ENCODE measurements at regions not wholly inside any gene's neighbourhood (a gene's known extent, or its start where the extent isn't known, plus 50 kb on each side); places are given as distances from the start of the nearest gene placed in this dataset.

- WGBS (ENCODE audit: low lambda C conversion rate) = 30% methylated on average over 3 of the region's 3 CpGs
- POLR2A ChIA-PET = no interaction called here
- Histone ChIP-seq H3K4me2 (no peak overlapping the region), H3K27ac (ENCODE audit: low read depth in 2 of 2, low read length in 1 of 2) (no peak overlapping the region), H3K36me3 (replicated peaks in 1 of 2; ENCODE audit: control insufficient read depth in 1 of 2, insufficient read depth in 2 of 2, low read length in 1 of 2) (no peaks in the 10 kb centered on the region), H4K20me1 (ENCODE audit: insufficient read depth) (no peaks in the 10 kb centered on the region), H3F3A (replicated peaks; ENCODE audit: insufficient read depth) (no peaks in the 10 kb centered on the region), H3K9me3 (no peaks in the 10 kb centered on the region), H2AFZ (ENCODE audit: low read depth) (no peak overlapping the region), H3K9ac (no peak overlapping the region), H3K79me2 (ENCODE audit: insufficient read depth) (no peaks in the 10 kb centered on the region), H3K27me3 (ENCODE audit: insufficient read depth) (no peaks in the 10 kb centered on the region), H3K4me1 (ENCODE audit: control insufficient read depth in 1 of 2, insufficient read depth in 2 of 2, low read depth in 1 of 2, low read length in 1 of 2) (no peaks in the 10 kb centered on the region), H3K9me2 (no peaks in the 10 kb centered on the region), H3K4me3 (ENCODE audit: low read depth in 2 of 2, low read length in 1 of 2) (no peak overlapping the region)
- TF ChIP-seq TCF12 (IDR thresholded peaks at IDR 0.05) = no peak
- TF ChIP-seq REST (IDR thresholded peaks at IDR 0.05; ENCODE audit: low read depth, low read length) = no peak
- TF ChIP-seq RAD21 (IDR thresholded peaks at IDR 0.05; ENCODE audit: low read length) = peak; percentile 32
- CTCF ChIA-PET = no interaction called here
- no peak for DNase-seq
These were observed 293.7 kb downstream of the PCDH17 start for GRCh38 chr13:57925250-57925649.

DNA sequence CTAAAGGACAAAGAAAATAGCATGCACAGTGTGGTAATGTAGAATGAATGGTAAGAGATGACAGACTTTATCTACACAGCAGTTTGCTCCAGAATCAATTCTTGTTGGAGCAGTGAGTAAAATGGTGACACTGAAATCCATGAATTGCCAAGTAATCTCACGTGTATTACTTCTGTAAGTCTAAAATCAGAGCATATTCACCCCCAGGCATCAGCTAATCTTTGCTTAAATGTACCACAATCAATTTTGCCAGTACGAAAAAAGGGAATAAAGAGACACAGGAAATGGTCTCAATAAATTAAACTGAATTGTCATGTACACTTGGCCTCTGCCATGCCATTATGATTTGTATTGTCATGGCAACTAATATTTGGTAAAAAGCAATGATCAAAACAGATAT is 294.2 kb downstream of the PCDH17 start:
- no peak for DNase-seq
- H3K79me2 ChIP-seq (ENCODE audit: insufficient read depth) = no peaks in the 10 kb centered on the region
- H3K27me3 ChIP-seq (ENCODE audit: insufficient read depth) = no peaks in the 10 kb centered on the region
- no peak overlapping the region for H3K9ac ChIP-seq
- H3F3A ChIP-seq (replicated peaks; ENCODE audit: insufficient read depth) = no peaks in the 10 kb centered on the region
- H2AFZ ChIP-seq (ENCODE audit: low read depth) = no peak overlapping the region
- WGBS (ENCODE audit: low lambda C conversion rate) = 25% methylated on average over 2 of the region's 2 CpGs
- no peaks in the 10 kb centered on the region for H3K4me1 ChIP-seq (ENCODE audit: control insufficient read depth in 1 of 2, insufficient read depth in 2 of 2, low read depth in 1 of 2, low read length in 1 of 2)
- no peak overlapping the region for H3K4me2 ChIP-seq
- POLR2A ChIA-PET = no interaction called here
- H4K20me1 ChIP-seq (ENCODE audit: insufficient read depth) = no peaks in the 10 kb centered on the region
- H3K9me3 ChIP-seq = no peaks in the 10 kb centered on the region
- no peaks in the 10 kb centered on the region for H3K9me2 ChIP-seq
- no peak overlapping the region for H3K27ac ChIP-seq (ENCODE audit: low read depth in 2 of 2, low read length in 1 of 2)
- CTCF ChIA-PET = no interaction called here
- no peaks in the 10 kb centered on the region for H3K36me3 ChIP-seq (replicated peaks in 1 of 2; ENCODE audit: control insufficient read depth in 1 of 2, insufficient read depth in 2 of 2, low read length in 1 of 2)
- no peak overlapping the region for H3K4me3 ChIP-seq (ENCODE audit: low read depth in 2 of 2, low read length in 1 of 2)
- TF ChIP-seq REST (IDR thresholded peaks at IDR 0.05; ENCODE audit: low read depth, low read length) (no peak), GABPA (IDR thresholded peaks at IDR 0.05; ENCODE audit: low read depth) (no peak), ZBTB33 (IDR thresholded peaks at IDR 0.05; ENCODE audit: borderline replicate concordance, low read depth) (no peak), MEF2A (IDR thresholded peaks at IDR 0.05; ENCODE audit: borderline replicate concordance, low read depth) (no peak), NRF1 (IDR thresholded peaks at IDR 0.05; ENCODE audit: low read depth, low read length) (no peak), FOXJ3 (CRISPR knock-in tag; IDR thresholded peaks at IDR 0.05) (no peak), YY1 (IDR thresholded peaks at IDR 0.05; ENCODE audit: low read depth) (no peak), MXI1 (IDR thresholded peaks at IDR 0.05; ENCODE audit: low read depth, low read length) (no peak), RFX5 (IDR thresholded peaks at IDR 0.05; ENCODE audit: low read length) (no peak), POLR2AphosphoS5 (IDR thresholded peaks at IDR 0.05; ENCODE audit: low read depth, low read length) (no peak), TEAD4 (IDR thresholded peaks at IDR 0.05; ENCODE audit: borderline replicate concordance, insufficient read depth) (no peak), JUND (IDR thresholded peaks at IDR 0.05) (no peak), USF2 (IDR thresholded peaks at IDR 0.05; ENCODE audit: borderline replicate concordance, low read depth, low read length) (no peak)
- TF ChIP-seq, protein P1, sequence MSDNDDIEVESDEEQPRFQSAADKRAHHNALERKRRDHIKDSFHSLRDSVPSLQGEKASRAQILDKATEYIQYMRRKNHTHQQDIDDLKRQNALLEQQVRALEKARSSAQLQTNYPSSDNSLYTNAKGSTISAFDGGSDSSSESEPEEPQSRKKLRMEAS (IDR thresholded peaks at IDR 0.05; ENCODE audit: low read depth) = no peak
- TF ChIP-seq, protein P2, sequence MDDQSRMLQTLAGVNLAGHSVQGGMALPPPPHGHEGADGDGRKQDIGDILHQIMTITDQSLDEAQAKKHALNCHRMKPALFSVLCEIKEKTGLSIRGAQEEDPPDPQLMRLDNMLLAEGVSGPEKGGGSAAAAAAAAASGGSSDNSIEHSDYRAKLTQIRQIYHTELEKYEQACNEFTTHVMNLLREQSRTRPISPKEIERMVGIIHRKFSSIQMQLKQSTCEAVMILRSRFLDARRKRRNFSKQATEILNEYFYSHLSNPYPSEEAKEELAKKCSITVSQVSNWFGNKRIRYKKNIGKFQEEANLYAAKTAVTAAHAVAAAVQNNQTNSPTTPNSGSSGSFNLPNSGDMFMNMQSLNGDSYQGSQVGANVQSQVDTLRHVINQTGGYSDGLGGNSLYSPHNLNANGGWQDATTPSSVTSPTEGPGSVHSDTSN (IDR thresholded peaks at IDR 0.05) = no peak
